Activated naive CD4-positive, alpha-beta T cell treated with anti-CD3 and anti-CD28 coated beads, Interleukin-2, amount 50 U/mL, for 72 hours (primary cell): ENCODE measurements at regions not wholly inside any gene's neighbourhood (a gene's known extent, or its start where the extent isn't known, plus 50 kb on each side); places are given as distances from the start of the nearest gene placed in this dataset.
"Not testable (repeated sequence)": the region's sequence is repeated elsewhere in the genome, so short reads cannot be mapped to it uniquely, and the experiment has no call there.

Experiments used
- ATAC-seq, 2 donors: fragments of 150-1000 bp; cut with Tn5 transposase; 2 replicates each; pipeline ENCODE4 v1.10.0; 2021; ENCODE audit warnings: mild to moderate bottlenecking in 2 of 2, moderate library complexity in 2 of 2
- DNase-seq, 2 donors: peaks; one replicate each; pipeline ENCODE4 v3.0.0; 2021 to 2022; ENCODE audit warnings: low spot score in 2 of 2
- H3K27ac Mint-ChIP-seq, 2 donors: one replicate each; pipeline ENCODE4 v1.8.0; 2022; ENCODE audit warnings: mild to moderate bottlenecking in 2 of 2, mixed read lengths in 2 of 2
- H3K36me3 Mint-ChIP-seq, 2 donors: one replicate each; pipeline ENCODE4 v1.8.0; 2022; ENCODE audit warnings: mixed read lengths in 2 of 2
- H3K9me3 Mint-ChIP-seq, 2 donors: one replicate each; pipeline ENCODE4 v1.8.0; 2022; ENCODE audit warnings: mixed read lengths in 2 of 2

GRCh38 chr20:47860049-47860830 is 75.0 kb upstream of the SULF2 start:
- H3K27ac Mint-ChIP-seq: no peak overlapping the region
- H3K9me3 Mint-ChIP-seq: no peaks in the 10 kb centered on the region
- no peak for DNase-seq
- no peaks in the 10 kb centered on the region for H3K36me3 Mint-ChIP-seq
- no peak for ATAC-seq

GRCh38 chr20:47859278-47859677 is 74.0 kb upstream of the SULF2 start:
- H3K36me3 Mint-ChIP-seq: no peaks in the 10 kb centered on the region
- ATAC-seq: no peak
- no peak overlapping the region for H3K27ac Mint-ChIP-seq
- DNase-seq: no peak
- no peaks in the 10 kb centered on the region for H3K9me3 Mint-ChIP-seq

GRCh38 chr20:47857569-47858464 is 72.5 kb upstream of the SULF2 start:
- ATAC-seq (no peak), DNase-seq (no peak)
- Mint-ChIP-seq H3K27ac (no peak overlapping the region), H3K9me3 (no peaks in the 10 kb centered on the region), H3K36me3 (no peaks in the 10 kb centered on the region)

GRCh38 chr20:47857187-47857568 is 71.9 kb upstream of the SULF2 start:
- H3K9me3 Mint-ChIP-seq: no peaks in the 10 kb centered on the region
- no peak overlapping the region for H3K27ac Mint-ChIP-seq
- ATAC-seq: no peak

GRCh38 chr20:47855799-47856198 is 70.5 kb upstream of the SULF2 start:
- no peak for DNase-seq

More at GRCh38 chr20:47857187-47857568, 71.9 kb upstream of the SULF2 start:
- no peak for DNase-seq
- H3K36me3 Mint-ChIP-seq: no peaks in the 10 kb centered on the region

GRCh38 chr20:47854687-47855212 is 69.5 kb upstream of the SULF2 start:
- DNase-seq (no peak), ATAC-seq (no peak)
- Mint-ChIP-seq H3K36me3 (no peaks in the 10 kb centered on the region), H3K27ac (no peak overlapping the region), H3K9me3 (no peaks in the 10 kb centered on the region)

More at GRCh38 chr20:47855799-47856198, 70.5 kb upstream of the SULF2 start:
- no peak overlapping the region for H3K27ac Mint-ChIP-seq
- ATAC-seq: no peak
- H3K9me3 Mint-ChIP-seq: no peaks in the 10 kb centered on the region
- no peaks in the 10 kb centered on the region for H3K36me3 Mint-ChIP-seq

- H3K9me3 Mint-ChIP-seq: no peaks in the 10 kb centered on the region
- ATAC-seq: no peak
- DNase-seq: peak in 1 of 2 donors; percentile 3
- H3K36me3 Mint-ChIP-seq: no peaks in the 10 kb centered on the region
- no peak overlapping the region for H3K27ac Mint-ChIP-seq
These were observed 66.5 kb upstream of the SULF2 start for GRCh38 chr20:47851774-47852173.

DNA sequence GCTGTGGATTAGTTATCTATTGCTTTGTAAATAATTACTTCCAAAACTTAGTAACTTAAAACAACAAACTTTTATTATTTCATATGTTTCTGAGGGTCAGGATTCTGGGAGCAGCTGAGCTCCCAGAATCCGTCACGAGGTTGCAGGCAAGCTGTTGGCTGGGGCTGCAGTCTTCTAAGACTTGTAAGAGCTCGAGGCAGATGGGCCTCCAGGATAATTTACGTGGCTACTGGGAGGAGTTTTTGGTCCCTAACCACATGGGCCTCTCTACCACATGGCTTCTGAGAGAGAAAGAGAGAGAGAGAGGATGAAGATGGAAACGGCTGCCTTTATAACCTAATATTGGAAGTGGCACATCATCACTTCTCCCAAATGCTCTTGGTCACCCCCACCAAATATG is 64.9 kb upstream of the SULF2 start:
- Mint-ChIP-seq H3K27ac (no peak overlapping the region), H3K36me3 (no peaks in the 10 kb centered on the region), H3K9me3 (no peaks in the 10 kb centered on the region)
- DNase-seq: no peak
- ATAC-seq: no peak

DNA sequence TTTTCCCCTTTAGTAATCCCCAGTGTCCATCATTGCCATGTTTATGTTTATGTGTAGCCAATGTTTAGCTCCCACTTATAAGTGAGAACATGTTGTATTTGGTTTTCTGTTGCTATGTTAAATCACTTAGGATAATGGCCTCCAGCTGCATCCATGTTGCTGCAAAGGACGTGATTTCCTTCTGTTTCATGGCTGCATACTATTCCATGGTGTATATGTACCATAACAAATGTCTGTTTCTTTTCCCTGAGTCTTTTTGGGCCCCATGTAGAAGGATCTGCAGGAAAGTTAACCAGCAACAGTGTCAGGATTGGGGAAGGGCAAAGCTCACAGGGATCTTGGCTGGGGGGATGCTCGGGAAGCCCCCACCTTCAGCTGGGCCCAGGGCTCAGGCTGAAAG is 64.3 kb upstream of the SULF2 start:
- no peak for ATAC-seq

GRCh38 chr20:47849006-47849405 is 63.7 kb upstream of the SULF2 start:
- ATAC-seq (no peak), DNase-seq (no peak)
- no peaks in the 10 kb centered on the region for H3K9me3 Mint-ChIP-seq
- H3K27ac Mint-ChIP-seq: no peak overlapping the region
- no peaks in the 10 kb centered on the region for H3K36me3 Mint-ChIP-seq

More for the DNA sequence above, 64.3 kb upstream of the SULF2 start:
- DNase-seq: no peak
- no peak overlapping the region for H3K27ac Mint-ChIP-seq
- H3K36me3 Mint-ChIP-seq: no peaks in the 10 kb centered on the region
- no peaks in the 10 kb centered on the region for H3K9me3 Mint-ChIP-seq

GRCh38 chr20:47848534-47848933 is 63.3 kb upstream of the SULF2 start:
- not testable (repeated sequence) for ATAC-seq, DNase-seq, H3K9me3 Mint-ChIP-seq, H3K27ac Mint-ChIP-seq, H3K36me3 Mint-ChIP-seq

DNA sequence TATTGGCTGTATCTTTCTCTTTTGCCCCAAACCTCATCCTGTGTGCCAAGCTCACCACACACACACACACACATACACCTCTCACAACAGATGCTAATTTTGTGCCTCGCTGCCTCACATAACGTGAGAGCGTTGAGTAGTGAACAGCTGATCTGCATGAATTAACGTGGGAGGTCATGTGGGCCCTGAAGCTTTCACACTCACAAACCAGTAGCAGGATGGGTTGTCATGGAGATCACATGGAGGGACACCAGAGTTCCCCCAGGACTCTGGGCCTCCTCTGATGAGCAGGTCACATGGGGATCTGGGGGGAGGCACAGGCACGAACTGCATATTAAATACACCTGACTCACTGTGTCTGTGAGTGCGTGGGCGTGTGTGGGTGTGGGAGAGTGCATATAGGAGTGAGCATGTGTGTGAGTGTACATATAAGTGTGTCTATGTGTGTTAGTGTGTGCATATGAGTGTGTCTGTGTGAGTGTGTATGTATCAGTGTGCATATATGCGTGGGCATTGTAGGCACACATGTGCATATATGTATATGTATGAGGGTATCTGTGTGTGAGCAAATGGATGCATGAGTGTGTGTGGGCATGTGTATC is 62.7 kb upstream of the SULF2 start:
- ATAC-seq: no peak
- DNase-seq: no peak
- no peaks in the 10 kb centered on the region for H3K36me3 Mint-ChIP-seq
- H3K27ac Mint-ChIP-seq: no peak overlapping the region
- no peaks in the 10 kb centered on the region for H3K9me3 Mint-ChIP-seq

GRCh38 chr20:47847220-47847619 is 61.9 kb upstream of the SULF2 start:
- H3K9me3 Mint-ChIP-seq, H3K27ac Mint-ChIP-seq, H3K36me3 Mint-ChIP-seq, DNase-seq, ATAC-seq: not testable (repeated sequence)

GRCh38 chr20:47846651-47847050 is 61.4 kb upstream of the SULF2 start:
- H3K36me3 Mint-ChIP-seq, H3K27ac Mint-ChIP-seq, DNase-seq, ATAC-seq, H3K9me3 Mint-ChIP-seq: not testable (repeated sequence)

DNA sequence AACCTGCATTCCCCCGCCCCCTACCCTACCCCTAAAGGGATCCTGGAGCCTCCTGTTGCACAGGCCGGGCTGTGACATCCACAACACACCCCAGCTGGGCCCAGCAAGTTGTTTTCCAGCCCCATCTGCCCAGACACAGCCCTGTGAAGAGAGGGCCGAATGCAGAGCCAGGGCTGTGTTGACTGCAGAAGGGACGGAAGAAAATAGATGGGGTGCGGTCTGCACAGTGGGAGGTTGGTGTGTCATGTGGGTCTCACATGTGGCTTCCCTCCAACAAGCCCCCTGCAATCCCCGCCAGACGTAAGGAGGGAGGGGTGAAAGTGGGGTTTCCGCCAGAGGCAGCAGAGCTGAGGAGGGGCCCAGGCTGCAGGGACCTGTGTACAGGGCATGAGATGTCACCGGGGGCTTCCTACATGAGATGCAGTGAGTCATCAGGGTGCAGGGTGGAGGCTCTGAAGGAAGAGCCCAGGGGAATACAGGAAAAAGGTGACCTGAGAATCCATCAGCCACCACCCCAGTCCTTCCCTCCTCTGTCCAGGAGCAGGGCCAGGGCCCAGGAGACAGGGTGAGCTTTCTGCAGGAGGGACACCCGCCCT is 60.2 kb upstream of the SULF2 start:
- not testable (repeated sequence) for DNase-seq, H3K36me3 Mint-ChIP-seq, H3K27ac Mint-ChIP-seq, H3K9me3 Mint-ChIP-seq, ATAC-seq

GRCh38 chr20:47844568-47844906 is 59.3 kb upstream of the SULF2 start:
- not testable (repeated sequence) for DNase-seq, H3K9me3 Mint-ChIP-seq, H3K27ac Mint-ChIP-seq, ATAC-seq, H3K36me3 Mint-ChIP-seq
